ENCODE measurements at regions not wholly inside any gene's neighbourhood (a gene's known extent, or its start where the extent isn't known, plus 50 kb on each side); places are given as distances from the start of the nearest gene placed in this dataset.

- TF ChIP-seq EGR1 (IDR thresholded peaks at IDR 0.05) = no peak
- no peak for TF ChIP-seq CEBPB (IDR thresholded peaks at IDR 0.05)
- TF ChIP-seq TAF1 (IDR thresholded peaks at IDR 0.05; ENCODE audit: low read depth) = no peak
- no peak for TF ChIP-seq YY1 (IDR thresholded peaks at IDR 0.05; ENCODE audit: low read depth)
- TF ChIP-seq REST (IDR thresholded peaks at IDR 0.05; ENCODE audit: low read depth) = no peak
- no peak for TF ChIP-seq RAD21 (IDR thresholded peaks at IDR 0.05; ENCODE audit: low read depth)
These were observed 152.0 kb upstream of the TMEM72 start for GRCh38 chr10:44759122-44759521.
